ENCODE measurements at regions not wholly inside any gene's neighbourhood (a gene's known extent, or its start where the extent isn't known, plus 50 kb on each side); places are given as distances from the start of the nearest gene placed in this dataset.

GRCh38 chr7:155893176-155893575, 80.9 kb upstream of the SHH start:
- no peak for TF ChIP-seq CTCF (IDR thresholded peaks at IDR 0.05; ENCODE audit: insufficient read depth in 1 of 2, low read depth in 1 of 2, low read length in 1 of 2, severe bottlenecking in 1 of 2, unreplicated experiment in 1 of 2)
- H3K36me3 Mint-ChIP-seq (ENCODE audit: insufficient read depth, unreplicated experiment), result peaks cover 6% of the 10 kb centered on the region
- peaks cover 12% of the 10 kb centered on the region for H3K9me3 Mint-ChIP-seq (ENCODE audit: unreplicated experiment)
- no peak overlapping the region for H3K4me3 ChIP-seq (ENCODE audit: low read depth, low read length)
- no peaks in the 10 kb centered on the region for H3K36me3 ChIP-seq (ENCODE audit: control insufficient read depth, insufficient read depth, low read length)
- H3K27ac Mint-ChIP-seq (ENCODE audit: unreplicated experiment), result no peak overlapping the region
- peak in 1 of 2 experiments; percentile 29 for DNase-seq
- no peaks in the 10 kb centered on the region for H3K4me1 ChIP-seq
- ChIA-PET POLR2A (no interaction called here), CTCF (no interaction called here)
- intact Hi-C loops (cut with micrococcal nuclease; ENCODE audit: unreplicated experiment), result no loop called here
- no peaks in the 10 kb centered on the region for H3K27me3 ChIP-seq (replicated peaks; ENCODE audit: control insufficient read depth, insufficient read depth, low read length)
- no peaks in the 10 kb centered on the region for H3K4me1 Mint-ChIP-seq (ENCODE audit: low read depth, unreplicated experiment)
- no TSS peak for BruUV-seq (replicated peaks)
- no peak overlapping the region for H3K4me3 Mint-ChIP-seq (ENCODE audit: unreplicated experiment)
- H3K9me3 ChIP-seq, result no peaks in the 10 kb centered on the region
- no peaks in the 10 kb centered on the region for H3K27me3 Mint-ChIP-seq (ENCODE audit: insufficient read depth, unreplicated experiment)

GRCh38 chr7:155889636-155890511, 77.6 kb upstream of the SHH start:
- H3K4me3 Mint-ChIP-seq (ENCODE audit: unreplicated experiment), result no peak overlapping the region
- no peaks in the 10 kb centered on the region for H3K36me3 ChIP-seq (ENCODE audit: control insufficient read depth, insufficient read depth, low read length)
- intact Hi-C loops (cut with micrococcal nuclease; ENCODE audit: unreplicated experiment), result no loop called here
- no peaks in the 10 kb centered on the region for H3K4me1 Mint-ChIP-seq (ENCODE audit: low read depth, unreplicated experiment)
- CTCF ChIA-PET, result no interaction called here
- H3K27me3 ChIP-seq (replicated peaks; ENCODE audit: control insufficient read depth, insufficient read depth, low read length), result no peaks in the 10 kb centered on the region
- no peaks in the 10 kb centered on the region for H3K4me1 ChIP-seq
- H3K9me3 ChIP-seq, result no peaks in the 10 kb centered on the region
- BruUV-seq (replicated peaks), result no TSS peak
- peaks cover 6% of the 10 kb centered on the region for H3K36me3 Mint-ChIP-seq (ENCODE audit: insufficient read depth, unreplicated experiment)
- no peak for TF ChIP-seq CTCF (IDR thresholded peaks at IDR 0.05; ENCODE audit: insufficient read depth in 1 of 2, low read depth in 1 of 2, low read length in 1 of 2, severe bottlenecking in 1 of 2, unreplicated experiment in 1 of 2)
- H3K27ac Mint-ChIP-seq (ENCODE audit: unreplicated experiment), result no peak overlapping the region
- H3K27me3 Mint-ChIP-seq (ENCODE audit: insufficient read depth, unreplicated experiment), result no peaks in the 10 kb centered on the region
- POLR2A ChIA-PET, result interaction anchor here (0.6 kb wide), 1 partner anchor 1055 kb away, joined by 6 read pairs; no protein-coding TSS in a partner anchor
- DNase-seq, result peak in 1 of 2 experiments; percentile 29
- H3K4me3 ChIP-seq (ENCODE audit: low read depth, low read length), result no peak overlapping the region
- peaks cover 12% of the 10 kb centered on the region for H3K9me3 Mint-ChIP-seq (ENCODE audit: unreplicated experiment)

- ChIA-PET CTCF (no interaction called here), POLR2A (no interaction called here)
- Mint-ChIP-seq H3K9me3 (ENCODE audit: unreplicated experiment) (peaks cover 12% of the 10 kb centered on the region), H3K4me1 (ENCODE audit: low read depth, unreplicated experiment) (no peaks in the 10 kb centered on the region), H3K27ac (ENCODE audit: unreplicated experiment) (no peak overlapping the region), H3K4me3 (ENCODE audit: unreplicated experiment) (no peak overlapping the region), H3K36me3 (ENCODE audit: insufficient read depth, unreplicated experiment) (peaks cover 6% of the 10 kb centered on the region), H3K27me3 (ENCODE audit: insufficient read depth, unreplicated experiment) (no peaks in the 10 kb centered on the region)
- H3K36me3 ChIP-seq (ENCODE audit: control insufficient read depth, insufficient read depth, low read length), result no peaks in the 10 kb centered on the region
- H3K4me3 ChIP-seq (ENCODE audit: low read depth, low read length), result no peak overlapping the region
- no peaks in the 10 kb centered on the region for H3K27me3 ChIP-seq (replicated peaks; ENCODE audit: control insufficient read depth, insufficient read depth, low read length)
- intact Hi-C loops (cut with micrococcal nuclease; ENCODE audit: unreplicated experiment), result no loop called here
- no peak for TF ChIP-seq CTCF (IDR thresholded peaks at IDR 0.05; ENCODE audit: insufficient read depth in 1 of 2, low read depth in 1 of 2, low read length in 1 of 2, severe bottlenecking in 1 of 2, unreplicated experiment in 1 of 2)
- H3K9me3 ChIP-seq, result no peaks in the 10 kb centered on the region
- no peaks in the 10 kb centered on the region for H3K4me1 ChIP-seq
- no TSS peak for BruUV-seq (replicated peaks)
- DNase-seq, result peak in 1 of 2 experiments; percentile 9
Measured at GRCh38 chr7:155887174-155887525, 74.9 kb upstream of the SHH start.
